ENCODE measurements at regions not wholly inside any gene's neighbourhood (a gene's known extent, or its start where the extent isn't known, plus 50 kb on each side); places are given as distances from the start of the nearest gene placed in this dataset.

DNA sequence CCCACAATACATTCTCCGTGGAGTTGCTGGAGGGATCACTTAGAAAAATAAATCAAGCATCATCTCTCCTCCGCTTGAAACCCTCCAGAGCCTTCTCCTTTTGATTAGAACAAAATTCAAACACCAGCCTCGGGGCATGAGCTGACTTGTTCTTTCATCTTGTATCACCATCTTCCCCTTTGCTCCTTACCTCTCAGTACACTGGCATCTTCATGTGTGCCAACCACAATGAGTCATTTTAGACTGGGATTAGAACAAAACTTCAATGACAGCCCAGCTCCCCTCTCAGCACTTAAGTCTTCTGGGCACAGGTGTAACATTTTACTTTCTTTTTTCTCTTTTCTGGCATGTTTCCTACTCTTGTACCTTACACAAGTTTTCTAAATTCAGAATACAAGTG lies 1159.2 kb upstream of the TMEM132C start:
- TF ChIP-seq, protein P1, sequence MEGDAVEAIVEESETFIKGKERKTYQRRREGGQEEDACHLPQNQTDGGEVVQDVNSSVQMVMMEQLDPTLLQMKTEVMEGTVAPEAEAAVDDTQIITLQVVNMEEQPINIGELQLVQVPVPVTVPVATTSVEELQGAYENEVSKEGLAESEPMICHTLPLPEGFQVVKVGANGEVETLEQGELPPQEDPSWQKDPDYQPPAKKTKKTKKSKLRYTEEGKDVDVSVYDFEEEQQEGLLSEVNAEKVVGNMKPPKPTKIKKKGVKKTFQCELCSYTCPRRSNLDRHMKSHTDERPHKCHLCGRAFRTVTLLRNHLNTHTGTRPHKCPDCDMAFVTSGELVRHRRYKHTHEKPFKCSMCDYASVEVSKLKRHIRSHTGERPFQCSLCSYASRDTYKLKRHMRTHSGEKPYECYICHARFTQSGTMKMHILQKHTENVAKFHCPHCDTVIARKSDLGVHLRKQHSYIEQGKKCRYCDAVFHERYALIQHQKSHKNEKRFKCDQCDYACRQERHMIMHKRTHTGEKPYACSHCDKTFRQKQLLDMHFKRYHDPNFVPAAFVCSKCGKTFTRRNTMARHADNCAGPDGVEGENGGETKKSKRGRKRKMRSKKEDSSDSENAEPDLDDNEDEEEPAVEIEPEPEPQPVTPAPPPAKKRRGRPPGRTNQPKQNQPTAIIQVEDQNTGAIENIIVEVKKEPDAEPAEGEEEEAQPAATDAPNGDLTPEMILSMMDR (IDR thresholded peaks at IDR 0.05): no peak
- no peak for TF ChIP-seq POLR2A (IDR thresholded peaks at IDR 0.05)

All from heart left ventricle (tissue), 13 donors.